ENCODE measurements at regions not wholly inside any gene's neighbourhood (a gene's known extent, or its start where the extent isn't known, plus 50 kb on each side); places are given as distances from the start of the nearest gene placed in this dataset.

- DNase-seq = no peak
Measured at GRCh38 chr18:65544701-65545100, 206.1 kb upstream of the CDH7 start.

- DNase-seq = no peak
Measured at GRCh38 chr18:65527879-65528633, 222.8 kb upstream of the CDH7 start.

- DNase-seq = no peak
Measured at GRCh38 chr18:65526099-65526498, 224.7 kb upstream of the CDH7 start.

GRCh38 chr18:65523461-65523860 lies 227.4 kb upstream of the CDH7 start:
- no peak for DNase-seq

GRCh38 chr18:65522907-65523306 lies 227.9 kb upstream of the CDH7 start:
- no peak for DNase-seq

GRCh38 chr18:65516209-65516608 lies 234.6 kb upstream of the CDH7 start:
- no peak for DNase-seq

GRCh38 chr18:65498605-65499004 lies 252.2 kb upstream of the CDH7 start:
- no peak for DNase-seq

GRCh38 chr18:65487569-65487968 lies 263.2 kb upstream of the CDH7 start:
- no peak for DNase-seq

- DNase-seq = no peak
Measured at GRCh38 chr18:65477455-65477854, 273.4 kb upstream of the CDH7 start.

- DNase-seq = peak in 1 of 2 donors; percentile 24
Measured at GRCh38 chr18:65468881-65469280, 281.9 kb upstream of the CDH7 start.

- DNase-seq = no peak
Measured at GRCh38 chr18:65464361-65464760, 286.5 kb upstream of the CDH7 start.

GRCh38 chr18:65459741-65460140 lies 291.1 kb upstream of the CDH7 start:
- no peak for DNase-seq

- DNase-seq = no peak
Measured at GRCh38 chr18:65458871-65459270, 291.9 kb upstream of the CDH7 start.

- no peak for DNase-seq
Measured at GRCh38 chr18:65439188-65439587, 311.6 kb upstream of the CDH7 start.

- DNase-seq = no peak
Measured at GRCh38 chr18:65436430-65436829, 314.4 kb upstream of the CDH7 start.

- no peak for DNase-seq
Measured at GRCh38 chr18:65435534-65435933, 315.3 kb upstream of the CDH7 start.

- DNase-seq = no peak
Measured at GRCh38 chr18:65429601-65430000, 321.2 kb upstream of the CDH7 start.

GRCh38 chr18:65425366-65425765 lies 325.4 kb upstream of the CDH7 start:
- no peak for DNase-seq

GRCh38 chr18:65423776-65424175 lies 327.0 kb upstream of the CDH7 start:
- no peak for DNase-seq

GRCh38 chr18:65422544-65423136 lies 328.2 kb upstream of the CDH7 start:
- no peak for DNase-seq

- DNase-seq = no peak
Measured at GRCh38 chr18:65415098-65415497, 335.7 kb upstream of the CDH7 start.

GRCh38 chr18:65414501-65414900 lies 336.3 kb upstream of the CDH7 start:
- DNase-seq = no peak

GRCh38 chr18:65411061-65411460 lies 339.8 kb upstream of the CDH7 start:
- DNase-seq = no peak

GRCh38 chr18:65409261-65409660 lies 341.6 kb upstream of the CDH7 start:
- no peak for DNase-seq

GRCh38 chr18:65403534-65403933 lies 347.3 kb upstream of the CDH7 start:
- no peak for DNase-seq

All from hippocampal formation (tissue), 2 donors.